ENCODE measurements at regions not wholly inside any gene's neighbourhood (a gene's known extent, or its start where the extent isn't known, plus 50 kb on each side); places are given as distances from the start of the nearest gene placed in this dataset.
"Not testable (repeated sequence)": the region's sequence is repeated elsewhere in the genome, so short reads cannot be mapped to it uniquely, and the experiment has no call there.

GRCh38 chr20:43404878-43405277 is 52.8 kb upstream of the SRSF6 start:
- Histone ChIP-seq H3K4me1 (ENCODE audit: control insufficient read depth, insufficient read depth, low read length) (no peaks in the 10 kb centered on the region), H3K27me3 (ENCODE audit: control insufficient read depth, insufficient read depth, low read length) (no peaks in the 10 kb centered on the region), H3K36me3 (ENCODE audit: control insufficient read depth, insufficient read depth, low read length) (no peaks in the 10 kb centered on the region), H3K9ac (ENCODE audit: low read length) (no peak overlapping the region), H3K4me3 (ENCODE audit: low read length) (no peak overlapping the region), H3K27ac (ENCODE audit: low read depth, low read length) (no peak overlapping the region)

DNA sequence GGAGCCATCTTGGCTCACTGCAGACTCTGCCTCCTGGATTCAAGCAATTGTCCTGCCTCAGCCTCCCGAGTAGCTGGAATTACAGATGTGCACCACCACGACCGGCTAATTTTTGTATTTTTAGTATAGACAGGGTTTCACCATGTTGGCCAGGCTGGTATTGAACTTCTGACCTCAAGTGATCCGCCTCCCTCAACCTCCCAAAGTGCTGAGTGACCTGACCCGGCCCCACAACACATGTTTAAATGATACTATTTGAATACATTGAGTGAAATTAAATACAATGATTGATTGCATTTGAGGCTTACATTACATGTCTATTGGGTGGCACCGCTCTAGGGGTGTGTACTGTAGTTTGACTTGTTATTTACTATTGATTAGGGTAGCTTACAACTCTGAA is 56.8 kb upstream of the SRSF6 start:
- not testable (repeated sequence) for H3K36me3 ChIP-seq (ENCODE audit: control insufficient read depth, insufficient read depth, low read length); H3K9ac ChIP-seq (ENCODE audit: low read length); H3K4me3 ChIP-seq (ENCODE audit: low read length); H3K4me1 ChIP-seq (ENCODE audit: control insufficient read depth, insufficient read depth, low read length); H3K27me3 ChIP-seq (ENCODE audit: control insufficient read depth, insufficient read depth, low read length); H3K27ac ChIP-seq (ENCODE audit: low read depth, low read length)

- Histone ChIP-seq H3K27me3 (ENCODE audit: control insufficient read depth, insufficient read depth, low read length) (no peaks in the 10 kb centered on the region), H3K9ac (ENCODE audit: low read length) (no peak overlapping the region), H3K36me3 (ENCODE audit: control insufficient read depth, insufficient read depth, low read length) (no peaks in the 10 kb centered on the region), H3K4me3 (ENCODE audit: low read length) (no peak overlapping the region), H3K4me1 (ENCODE audit: control insufficient read depth, insufficient read depth, low read length) (no peaks in the 10 kb centered on the region), H3K27ac (ENCODE audit: low read depth, low read length) (no peak overlapping the region)
Observed at GRCh38 chr20:43398676-43399324, 58.9 kb upstream of the SRSF6 start.

- Histone ChIP-seq H3K36me3 (ENCODE audit: control insufficient read depth, insufficient read depth, low read length) (no peaks in the 10 kb centered on the region), H3K27ac (ENCODE audit: low read depth, low read length) (no peak overlapping the region), H3K4me3 (ENCODE audit: low read length) (no peak overlapping the region), H3K9ac (ENCODE audit: low read length) (no peak overlapping the region), H3K27me3 (ENCODE audit: control insufficient read depth, insufficient read depth, low read length) (no peaks in the 10 kb centered on the region), H3K4me1 (ENCODE audit: control insufficient read depth, insufficient read depth, low read length) (no peaks in the 10 kb centered on the region)
Observed at GRCh38 chr20:43397147-43397546, 60.5 kb upstream of the SRSF6 start.

DNA sequence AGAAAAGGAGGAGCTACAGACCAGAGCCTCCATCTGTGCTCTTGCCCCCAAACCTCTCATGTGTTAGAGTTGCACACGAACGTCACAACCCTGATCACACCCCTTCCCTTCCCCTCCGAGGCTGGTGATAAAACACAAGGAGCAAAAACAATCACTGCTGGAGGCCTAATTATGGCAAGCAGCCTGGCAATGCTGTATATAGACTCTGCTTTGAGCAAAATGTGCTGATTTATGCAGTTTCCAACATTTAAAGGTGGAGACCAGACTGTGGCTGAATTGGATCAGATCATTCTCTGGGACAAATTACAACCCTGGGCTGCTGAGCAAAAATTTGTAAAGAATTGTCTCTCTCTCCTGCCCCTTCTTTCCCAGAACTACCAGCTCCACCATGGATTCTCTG is 64.6 kb upstream of the SRSF6 start:
- H3K4me1 ChIP-seq (ENCODE audit: control insufficient read depth, insufficient read depth, low read length): no peaks in the 10 kb centered on the region

GRCh38 chr20:43392561-43392960 is 65.1 kb upstream of the SRSF6 start:
- Histone ChIP-seq H3K4me1 (ENCODE audit: control insufficient read depth, insufficient read depth, low read length) (no peaks in the 10 kb centered on the region), H3K9ac (ENCODE audit: low read length) (no peak overlapping the region), H3K27me3 (ENCODE audit: control insufficient read depth, insufficient read depth, low read length) (no peaks in the 10 kb centered on the region), H3K36me3 (ENCODE audit: control insufficient read depth, insufficient read depth, low read length) (no peaks in the 10 kb centered on the region), H3K27ac (ENCODE audit: low read depth, low read length) (no peak overlapping the region), H3K4me3 (ENCODE audit: low read length) (no peak overlapping the region)

More for the DNA sequence above, 64.6 kb upstream of the SRSF6 start:
- no peak overlapping the region for H3K27ac ChIP-seq (ENCODE audit: low read depth, low read length)
- H3K4me3 ChIP-seq (ENCODE audit: low read length): no peak overlapping the region
- no peaks in the 10 kb centered on the region for H3K36me3 ChIP-seq (ENCODE audit: control insufficient read depth, insufficient read depth, low read length)
- H3K27me3 ChIP-seq (ENCODE audit: control insufficient read depth, insufficient read depth, low read length): no peaks in the 10 kb centered on the region
- no peak overlapping the region for H3K9ac ChIP-seq (ENCODE audit: low read length)

DNA sequence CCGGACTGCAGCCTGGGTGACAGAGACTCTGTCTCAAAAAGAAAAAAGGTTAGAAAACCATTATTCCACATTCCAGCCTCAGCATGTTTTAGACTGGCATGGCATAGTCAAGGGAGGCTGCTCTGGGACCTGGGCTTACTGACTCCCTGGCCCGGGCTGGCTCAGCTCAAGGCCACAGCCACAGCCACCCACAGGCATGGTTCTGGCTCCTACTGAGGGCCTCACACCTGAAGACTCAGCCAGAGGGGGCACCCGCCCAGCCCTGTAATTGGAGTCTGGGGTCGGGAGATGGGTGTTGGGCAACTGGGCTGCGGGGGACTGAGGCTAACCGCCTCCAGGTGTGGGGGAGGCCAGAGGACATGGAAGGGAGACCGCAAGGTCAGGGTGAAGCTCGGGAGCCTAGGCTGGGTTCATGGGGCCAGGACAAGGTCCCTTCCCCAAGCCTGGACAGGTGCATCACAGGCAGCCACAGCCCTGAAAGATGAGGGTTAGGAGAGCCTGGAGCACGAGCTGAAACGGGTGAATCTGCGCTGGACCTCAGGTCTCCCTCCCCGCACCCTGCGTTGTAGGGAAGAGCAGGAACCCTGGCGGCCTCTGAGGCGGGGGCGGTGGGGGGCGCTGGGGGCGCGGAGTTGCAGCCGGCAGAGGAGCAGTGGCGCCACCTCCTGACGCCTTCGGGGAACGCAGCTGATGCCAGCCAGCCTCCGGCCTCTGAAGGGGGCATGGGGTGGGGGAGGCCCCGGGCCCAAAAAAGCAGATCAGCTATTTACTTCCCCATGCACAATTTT is 67.7 kb upstream of the SRSF6 start:
- H3K27me3 ChIP-seq (ENCODE audit: control insufficient read depth, insufficient read depth, low read length): no peaks in the 10 kb centered on the region
- no peak overlapping the region for H3K4me3 ChIP-seq (ENCODE audit: low read length)
- no peaks in the 10 kb centered on the region for H3K36me3 ChIP-seq (ENCODE audit: control insufficient read depth, insufficient read depth, low read length)
- H3K4me1 ChIP-seq (ENCODE audit: control insufficient read depth, insufficient read depth, low read length): no peaks in the 10 kb centered on the region
- H3K9ac ChIP-seq (ENCODE audit: low read length): no peak overlapping the region
- H3K27ac ChIP-seq (ENCODE audit: low read depth, low read length): no peak overlapping the region

DNA sequence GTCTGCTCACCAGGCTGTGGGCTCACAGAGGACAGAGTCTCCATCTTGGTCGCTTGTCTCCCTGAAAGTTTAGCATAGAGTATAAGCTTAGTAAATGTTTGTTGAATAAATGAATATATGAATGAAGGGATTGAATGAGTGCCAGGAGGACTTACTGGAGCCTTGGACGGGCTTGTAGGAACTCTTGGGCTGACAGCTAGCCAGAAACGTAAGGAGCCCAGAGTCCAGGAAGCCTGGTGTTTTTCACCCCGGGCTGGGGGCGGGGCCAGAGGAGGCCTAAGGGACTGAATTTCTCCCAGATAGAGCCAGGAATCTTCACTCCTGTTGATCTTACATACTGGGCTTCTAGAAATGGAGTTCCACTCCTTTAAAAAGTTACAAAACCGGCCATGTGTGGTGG is 68.5 kb upstream of the SRSF6 start:
- H3K4me3 ChIP-seq (ENCODE audit: low read length): no peak overlapping the region
- no peak overlapping the region for H3K27ac ChIP-seq (ENCODE audit: low read depth, low read length)
- no peaks in the 10 kb centered on the region for H3K4me1 ChIP-seq (ENCODE audit: control insufficient read depth, insufficient read depth, low read length)
- H3K9ac ChIP-seq (ENCODE audit: low read length): no peak overlapping the region
- H3K27me3 ChIP-seq (ENCODE audit: control insufficient read depth, insufficient read depth, low read length): no peaks in the 10 kb centered on the region
- H3K36me3 ChIP-seq (ENCODE audit: control insufficient read depth, insufficient read depth, low read length): no peaks in the 10 kb centered on the region

DNA sequence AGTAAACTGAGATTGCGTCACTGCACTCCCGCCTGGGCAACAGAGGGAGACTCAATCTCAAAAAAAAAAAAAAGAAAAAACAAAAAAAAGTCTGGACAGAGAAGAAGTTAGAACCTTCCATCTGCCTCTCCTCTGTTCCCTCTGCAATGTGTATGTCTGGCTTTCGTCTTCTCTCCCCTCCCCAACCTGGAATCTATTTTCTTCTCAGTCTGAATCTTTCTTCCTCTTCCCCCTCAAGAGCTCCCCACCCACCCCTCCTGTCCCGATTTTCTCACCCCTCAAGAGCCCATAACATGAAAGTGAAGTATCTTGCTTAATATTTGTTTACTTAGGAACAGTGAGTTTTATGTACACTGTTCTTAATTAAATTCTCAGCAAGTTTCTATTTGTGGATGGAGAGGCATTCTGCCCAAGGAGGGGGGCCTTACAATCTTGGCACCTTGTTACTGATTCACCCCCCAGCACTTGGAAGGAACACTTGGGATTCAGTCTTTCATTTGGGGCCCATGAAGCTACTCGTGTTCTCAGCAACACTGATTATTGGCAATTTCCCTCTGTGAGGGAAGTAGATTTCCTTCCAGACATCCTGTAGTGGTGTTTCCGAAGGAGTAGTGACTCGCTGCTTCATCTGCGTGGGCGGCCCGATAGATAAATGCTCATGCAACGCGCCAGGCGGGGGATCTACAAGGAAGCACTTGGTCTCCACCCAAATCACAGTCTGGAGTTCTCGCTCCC is 69.3 kb upstream of the SRSF6 start:
- Histone ChIP-seq H3K4me1 (ENCODE audit: control insufficient read depth, insufficient read depth, low read length) (no peaks in the 10 kb centered on the region), H3K27ac (ENCODE audit: low read depth, low read length) (peak overlapping the region; percentile 40), H3K4me3 (ENCODE audit: low read length) (no peak overlapping the region), H3K9ac (ENCODE audit: low read length) (no peak overlapping the region), H3K27me3 (ENCODE audit: control insufficient read depth, insufficient read depth, low read length) (no peaks in the 10 kb centered on the region), H3K36me3 (ENCODE audit: control insufficient read depth, insufficient read depth, low read length) (no peaks in the 10 kb centered on the region)

- no peaks in the 10 kb centered on the region for H3K4me1 ChIP-seq (ENCODE audit: control insufficient read depth, insufficient read depth, low read length)
- H3K27ac ChIP-seq (ENCODE audit: low read depth, low read length): no peak overlapping the region
- H3K36me3 ChIP-seq (ENCODE audit: control insufficient read depth, insufficient read depth, low read length): no peaks in the 10 kb centered on the region
- H3K9ac ChIP-seq (ENCODE audit: low read length): no peak overlapping the region
- no peaks in the 10 kb centered on the region for H3K27me3 ChIP-seq (ENCODE audit: control insufficient read depth, insufficient read depth, low read length)
- H3K4me3 ChIP-seq (ENCODE audit: low read length): no peak overlapping the region
Observed at GRCh38 chr20:43387737-43388136, 70.0 kb upstream of the SRSF6 start.

DNA sequence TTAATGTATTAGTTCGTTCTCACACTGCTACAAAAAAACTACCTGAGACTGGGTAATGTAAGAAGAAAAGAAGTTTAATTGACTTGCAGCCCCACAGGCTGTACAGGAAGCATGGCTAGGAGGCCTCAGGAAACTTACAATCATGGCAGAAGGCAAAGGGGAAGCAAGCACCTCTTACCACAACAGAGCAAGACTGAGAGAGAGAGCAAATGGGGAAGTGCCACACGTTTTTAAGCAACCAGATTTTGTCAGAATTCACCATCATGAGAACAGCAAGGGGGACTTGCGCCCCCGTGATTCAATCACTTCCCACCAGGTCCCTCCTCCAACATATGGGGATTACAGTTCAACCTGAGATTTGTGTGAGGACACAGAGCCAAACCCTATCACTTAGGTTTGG is 70.8 kb upstream of the SRSF6 start:
- H3K4me3 ChIP-seq (ENCODE audit: low read length): no peak overlapping the region
- no peaks in the 10 kb centered on the region for H3K4me1 ChIP-seq (ENCODE audit: control insufficient read depth, insufficient read depth, low read length)
- no peaks in the 10 kb centered on the region for H3K27me3 ChIP-seq (ENCODE audit: control insufficient read depth, insufficient read depth, low read length)
- H3K9ac ChIP-seq (ENCODE audit: low read length): no peak overlapping the region
- H3K27ac ChIP-seq (ENCODE audit: low read depth, low read length): no peak overlapping the region
- H3K36me3 ChIP-seq (ENCODE audit: control insufficient read depth, insufficient read depth, low read length): no peaks in the 10 kb centered on the region

DNA sequence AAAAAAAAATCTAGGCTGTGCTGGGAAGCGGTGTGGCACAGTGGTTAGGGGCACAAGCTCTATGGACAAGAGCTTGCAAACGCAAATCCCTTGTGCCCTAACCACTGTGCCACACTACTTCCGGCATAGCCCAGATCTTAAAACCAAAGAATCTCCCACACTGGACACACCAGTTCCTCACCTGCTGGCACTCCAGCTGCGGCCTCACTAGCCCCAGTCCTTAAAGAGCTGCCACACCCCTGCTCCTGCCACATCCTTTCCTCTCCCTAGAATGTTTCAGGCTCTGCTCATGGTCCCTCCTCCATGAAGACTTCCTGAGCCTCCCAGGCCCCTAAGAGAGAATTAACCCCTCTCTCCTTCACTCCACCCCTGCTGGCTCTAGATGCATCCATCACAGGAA is 71.8 kb upstream of the SRSF6 start:
- Histone ChIP-seq H3K27ac (ENCODE audit: low read depth, low read length) (no peak overlapping the region), H3K36me3 (ENCODE audit: control insufficient read depth, insufficient read depth, low read length) (no peaks in the 10 kb centered on the region), H3K9ac (ENCODE audit: low read length) (no peak overlapping the region), H3K4me3 (ENCODE audit: low read length) (no peak overlapping the region), H3K4me1 (ENCODE audit: control insufficient read depth, insufficient read depth, low read length) (no peaks in the 10 kb centered on the region), H3K27me3 (ENCODE audit: control insufficient read depth, insufficient read depth, low read length) (no peaks in the 10 kb centered on the region)
